ENCODE measurements at regions not wholly inside any gene's neighbourhood (a gene's known extent, or its start where the extent isn't known, plus 50 kb on each side); places are given as distances from the start of the nearest gene placed in this dataset.

GRCh38 chr5:161219816-161220215, 326.7 kb downstream of the GABRB2 start:
- ATAC-seq, result no peak
- ChIA-PET POLR2A (no interaction called here), CTCF (no interaction called here), RAD21 (ENCODE audit: low non-redundant PET in 1 of 2, low total read pairs in 2 of 2, uncharacterized antibody in 2 of 2, unreplicated experiment in 2 of 2) (no interaction called here)
- no peak overlapping the region for H2AFZ ChIP-seq (ENCODE audit: low read depth, low read length, poor library complexity, severe bottlenecking)
- no TSS peak for BruUV-seq (replicated peaks)
- intact Hi-C loops (cut with micrococcal nuclease), result no loop called here
- H3K4me1 ChIP-seq (ENCODE audit: control insufficient read depth in 1 of 2, insufficient read depth in 2 of 2, low read length in 2 of 2), result no peaks in the 10 kb centered on the region
- H4K20me1 ChIP-seq (ENCODE audit: insufficient read depth), result no peaks in the 10 kb centered on the region
- H3K9me3 ChIP-seq (ENCODE audit: control insufficient read depth in 1 of 2, insufficient read depth in 1 of 2, low read depth in 1 of 2, low read length in 2 of 2), result peaks cover 9 to 10% of the 10 kb centered on the region in 2 experiments; a peak in 2 of 4 replicates
- no peaks in the 10 kb centered on the region for H3K27me3 ChIP-seq (ENCODE audit: insufficient read depth, low read length)
- TF ChIP-seq RAD21 (IDR thresholded peaks at IDR 0.05; ENCODE audit: low read depth) (no peak), JUND (IDR thresholded peaks at IDR 0.05) (no peak), EZH2 (IDR thresholded peaks at IDR 0.05) (no peak), SIN3A (IDR thresholded peaks at IDR 0.05; ENCODE audit: low read depth) (no peak), EGR1 (IDR thresholded peaks at IDR 0.05; ENCODE audit: low read depth) (no peak), MAX (IDR thresholded peaks at IDR 0.05) (no peak), SP1 (IDR thresholded peaks at IDR 0.05; ENCODE audit: low read depth) (no peak), ZBTB33 (IDR thresholded peaks at IDR 0.05; ENCODE audit: extremely low read depth, insufficient replicate concordance, low read length) (no peak), YY1 (IDR thresholded peaks at IDR 0.05; ENCODE audit: extremely low read depth, insufficient replicate concordance, low read depth, low read length) (no peak)
- TF ChIP-seq, protein P1, sequence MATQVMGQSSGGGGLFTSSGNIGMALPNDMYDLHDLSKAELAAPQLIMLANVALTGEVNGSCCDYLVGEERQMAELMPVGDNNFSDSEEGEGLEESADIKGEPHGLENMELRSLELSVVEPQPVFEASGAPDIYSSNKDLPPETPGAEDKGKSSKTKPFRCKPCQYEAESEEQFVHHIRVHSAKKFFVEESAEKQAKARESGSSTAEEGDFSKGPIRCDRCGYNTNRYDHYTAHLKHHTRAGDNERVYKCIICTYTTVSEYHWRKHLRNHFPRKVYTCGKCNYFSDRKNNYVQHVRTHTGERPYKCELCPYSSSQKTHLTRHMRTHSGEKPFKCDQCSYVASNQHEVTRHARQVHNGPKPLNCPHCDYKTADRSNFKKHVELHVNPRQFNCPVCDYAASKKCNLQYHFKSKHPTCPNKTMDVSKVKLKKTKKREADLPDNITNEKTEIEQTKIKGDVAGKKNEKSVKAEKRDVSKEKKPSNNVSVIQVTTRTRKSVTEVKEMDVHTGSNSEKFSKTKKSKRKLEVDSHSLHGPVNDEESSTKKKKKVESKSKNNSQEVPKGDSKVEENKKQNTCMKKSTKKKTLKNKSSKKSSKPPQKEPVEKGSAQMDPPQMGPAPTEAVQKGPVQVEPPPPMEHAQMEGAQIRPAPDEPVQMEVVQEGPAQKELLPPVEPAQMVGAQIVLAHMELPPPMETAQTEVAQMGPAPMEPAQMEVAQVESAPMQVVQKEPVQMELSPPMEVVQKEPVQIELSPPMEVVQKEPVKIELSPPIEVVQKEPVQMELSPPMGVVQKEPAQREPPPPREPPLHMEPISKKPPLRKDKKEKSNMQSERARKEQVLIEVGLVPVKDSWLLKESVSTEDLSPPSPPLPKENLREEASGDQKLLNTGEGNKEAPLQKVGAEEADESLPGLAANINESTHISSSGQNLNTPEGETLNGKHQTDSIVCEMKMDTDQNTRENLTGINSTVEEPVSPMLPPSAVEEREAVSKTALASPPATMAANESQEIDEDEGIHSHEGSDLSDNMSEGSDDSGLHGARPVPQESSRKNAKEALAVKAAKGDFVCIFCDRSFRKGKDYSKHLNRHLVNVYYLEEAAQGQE (IDR thresholded peaks at IDR 0.05; ENCODE audit: low read depth), result no peak
- H3K4me3 ChIP-seq (replicated peaks in 1 of 2; ENCODE audit: low read depth in 1 of 2, low read length in 2 of 2), result no peak overlapping the region
- H3K9ac ChIP-seq (ENCODE audit: low read length), result no peak overlapping the region
- no peak overlapping the region for H3K4me2 ChIP-seq (ENCODE audit: low read length)
- H3K27ac ChIP-seq (ENCODE audit: low read depth, low read length), result no peak overlapping the region
- no peaks in the 10 kb centered on the region for H3K9me2 ChIP-seq (ENCODE audit: insufficient read depth)
- H3K79me2 ChIP-seq (ENCODE audit: insufficient read depth, low read length), result no peaks in the 10 kb centered on the region
- DNase-seq (ENCODE audit: low read depth, low spot score), result no peak
- H3K36me3 ChIP-seq (ENCODE audit: control insufficient read depth in 1 of 2, insufficient read depth in 2 of 2, low read length in 2 of 2), result no peaks in the 10 kb centered on the region

Data from HCT116 (cell line).